ENCODE measurements at regions not wholly inside any gene's neighbourhood (a gene's known extent, or its start where the extent isn't known, plus 50 kb on each side); places are given as distances from the start of the nearest gene placed in this dataset.

- TF ChIP-seq CTCF (IDR thresholded peaks at IDR 0.05; ENCODE audit: unreplicated experiment) = no peak
- intact Hi-C loops (cut with micrococcal nuclease) = no loop called here
- Mint-ChIP-seq H3K4me1 (ENCODE audit: insufficient read depth, unreplicated experiment) (no peaks in the 10 kb centered on the region), H3K9me3 (ENCODE audit: unreplicated experiment) (peaks cover 7% of the 10 kb centered on the region), H3K27ac (ENCODE audit: low read depth, unreplicated experiment) (no peak overlapping the region), H3K36me3 (ENCODE audit: insufficient read depth, unreplicated experiment) (no peaks in the 10 kb centered on the region), H3K27me3 (ENCODE audit: insufficient read depth, unreplicated experiment) (no peaks in the 10 kb centered on the region), H3K4me3 (ENCODE audit: unreplicated experiment) (no peak overlapping the region)
- ChIA-PET POLR2A (no interaction called here), CTCF (no interaction called here)
- no peak for DNase-seq (ENCODE audit: unreplicated experiment)
- no TSS peak for BruUV-seq (replicated peaks)
These were observed 769.5 kb upstream of the CDH2 start for GRCh38 chr18:28946471-28946870.

GRCh38 chr18:28922936-28923335 is 746.0 kb upstream of the CDH2 start:
- no peak for DNase-seq (ENCODE audit: unreplicated experiment)
- BruUV-seq (replicated peaks) = no TSS peak
- Mint-ChIP-seq H3K27me3 (ENCODE audit: insufficient read depth, unreplicated experiment) (no peaks in the 10 kb centered on the region), H3K9me3 (ENCODE audit: unreplicated experiment) (no peaks in the 10 kb centered on the region), H3K36me3 (ENCODE audit: insufficient read depth, unreplicated experiment) (no peaks in the 10 kb centered on the region), H3K27ac (ENCODE audit: low read depth, unreplicated experiment) (no peak overlapping the region), H3K4me3 (ENCODE audit: unreplicated experiment) (no peak overlapping the region), H3K4me1 (ENCODE audit: insufficient read depth, unreplicated experiment) (no peaks in the 10 kb centered on the region)
- intact Hi-C loops (cut with micrococcal nuclease) = no loop called here
- CTCF ChIA-PET = interaction anchor here (0.8 kb wide), 1 partner anchor 9 kb away, joined by 3 read pairs; no protein-coding TSS in a partner anchor
- no peak for TF ChIP-seq CTCF (IDR thresholded peaks at IDR 0.05; ENCODE audit: unreplicated experiment)
- POLR2A ChIA-PET = interaction anchor here (0.5 to 0.6 kb wide), 2 partner anchors 43 to 87 kb away, joined by 3 read pairs; no protein-coding TSS in a partner anchor

GRCh38 chr18:28916456-28916855 is 739.5 kb upstream of the CDH2 start:
- no peak overlapping the region for H3K4me3 Mint-ChIP-seq (ENCODE audit: unreplicated experiment)
- no peak overlapping the region for H3K27ac Mint-ChIP-seq (ENCODE audit: low read depth, unreplicated experiment)
- ChIA-PET CTCF (no interaction called here), POLR2A (no interaction called here)
- no peaks in the 10 kb centered on the region for H3K4me1 Mint-ChIP-seq (ENCODE audit: insufficient read depth, unreplicated experiment)
- intact Hi-C loops (cut with micrococcal nuclease) = no loop called here
- peaks cover 5% of the 10 kb centered on the region for H3K9me3 Mint-ChIP-seq (ENCODE audit: unreplicated experiment)
- H3K27me3 Mint-ChIP-seq (ENCODE audit: insufficient read depth, unreplicated experiment) = no peaks in the 10 kb centered on the region
- DNase-seq (ENCODE audit: unreplicated experiment) = no peak
- TF ChIP-seq CTCF (IDR thresholded peaks at IDR 0.05; ENCODE audit: unreplicated experiment) = no peak
- no TSS peak for BruUV-seq (replicated peaks)
- no peaks in the 10 kb centered on the region for H3K36me3 Mint-ChIP-seq (ENCODE audit: insufficient read depth, unreplicated experiment)

GRCh38 chr18:28905509-28905908 is 728.6 kb upstream of the CDH2 start:
- Mint-ChIP-seq H3K36me3 (ENCODE audit: insufficient read depth, unreplicated experiment) (no peaks in the 10 kb centered on the region), H3K27ac (ENCODE audit: low read depth, unreplicated experiment) (no peak overlapping the region), H3K4me1 (ENCODE audit: insufficient read depth, unreplicated experiment) (peaks cover 8% of the 10 kb centered on the region), H3K9me3 (ENCODE audit: unreplicated experiment) (peaks cover 8% of the 10 kb centered on the region), H3K27me3 (ENCODE audit: insufficient read depth, unreplicated experiment) (no peaks in the 10 kb centered on the region), H3K4me3 (ENCODE audit: unreplicated experiment) (no peak overlapping the region)
- CTCF ChIA-PET = interaction anchor here (0.9 kb wide), 1 partner anchor 381 kb away, joined by 3 read pairs; no protein-coding TSS in a partner anchor
- DNase-seq (ENCODE audit: unreplicated experiment) = peak; percentile 13
- intact Hi-C loops (cut with micrococcal nuclease) = no loop called here
- BruUV-seq (replicated peaks) = no TSS peak
- POLR2A ChIA-PET = no interaction called here
- no peak for TF ChIP-seq CTCF (IDR thresholded peaks at IDR 0.05; ENCODE audit: unreplicated experiment)

Data from MCF 10A (cell line).